ENCODE measurements at regions not wholly inside any gene's neighbourhood (a gene's known extent, or its start where the extent isn't known, plus 50 kb on each side); places are given as distances from the start of the nearest gene placed in this dataset.
A peak's percentile ranks its signal among the peaks of the same experiment; 100 is the strongest.

DNA sequence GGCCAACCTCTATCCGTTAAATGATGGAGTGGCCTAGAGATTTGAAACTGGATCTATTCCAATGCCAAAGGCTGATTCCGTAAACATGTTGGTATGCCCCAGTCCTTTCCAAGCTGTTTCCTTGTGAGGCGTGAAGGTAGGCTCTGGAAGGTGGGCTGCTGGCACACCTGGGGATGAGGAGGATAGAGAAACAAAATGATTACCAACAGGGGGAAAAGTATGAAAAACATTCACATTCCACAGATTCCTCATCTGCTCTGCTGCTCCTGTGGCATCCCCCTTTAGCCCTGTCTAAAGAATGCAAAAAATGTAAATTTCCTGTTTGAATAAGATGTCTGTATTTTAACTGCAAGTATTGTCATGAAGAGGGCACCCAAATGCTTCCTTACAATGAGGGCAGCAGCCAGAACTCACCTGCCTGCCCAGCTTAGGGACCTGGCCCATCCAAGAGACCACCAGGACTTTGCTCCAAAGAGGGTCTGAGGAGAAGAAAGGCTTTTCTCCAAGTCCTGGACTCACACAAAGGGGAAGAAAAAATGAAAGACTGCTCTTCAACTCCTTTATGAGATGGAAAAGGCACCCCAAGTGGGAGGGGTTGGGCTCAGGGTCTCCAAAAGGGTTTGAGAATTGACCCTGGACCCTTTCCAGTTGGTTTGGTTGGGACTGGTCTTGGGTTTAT lies 132.3 kb upstream of the PELI1 start:
- Histone ChIP-seq H3K4me2 (ENCODE audit: insufficient read depth in 1 of 2, low read depth in 2 of 2, low read length in 2 of 2) (peak overlapping the region; percentile 40 to 52), H3K79me1 (ENCODE audit: low read depth, low read length) (peaks cover 2% of the 10 kb centered on the region; the same call in 1 of the 2 replicates), H3K36me3 (ENCODE audit: control insufficient read depth in 2 of 4, insufficient read depth in 4 of 4, low read length in 3 of 4) (peaks cover 0 to 3% (median 1%) of the 10 kb centered on the region in 4 experiments; a peak in 2 of 8 replicates), H3K27ac (ENCODE audit: low read depth, low read length) (peak overlapping the region; percentile 27; the same call in 1 of the 2 replicates), H3K4me1 (replicated peaks in 1 of 4; ENCODE audit: control insufficient read depth in 3 of 4, insufficient read depth in 4 of 4, low read length in 3 of 4) (peaks cover 19 to 37% (median 35%) of the 10 kb centered on the region in 4 experiments), H3K18ac (ENCODE audit: extremely low read depth, low read length) (peak overlapping the region; percentile 63), H4K20me1 (replicated peaks in 1 of 2; ENCODE audit: control insufficient read depth in 1 of 2, insufficient read depth in 2 of 2, low read length in 2 of 2) (no peaks in the 10 kb centered on the region), H3K79me2 (ENCODE audit: control insufficient read depth in 1 of 2, insufficient read depth in 2 of 2, low read length in 2 of 2) (peaks cover 0 to 7% of the 10 kb centered on the region in 2 experiments; a peak in 2 of 4 replicates), H3K27me3 (replicated peaks in 1 of 4; ENCODE audit: control insufficient read depth in 3 of 4, extremely low read depth in 1 of 4, insufficient read depth in 3 of 4, low read length in 3 of 4) (no peaks in the 10 kb centered on the region), H2AFZ (ENCODE audit: low read length) (no peak overlapping the region), H3K23me2 (ENCODE audit: low read depth, low read length) (0 out of 2 replicates have a peak, but pooled peaks cover 2% of the 10 kb centered on the region), H4K5ac (ENCODE audit: insufficient read length, low read depth, low read length) (no peak overlapping the region), H3K9ac (replicated peaks in 1 of 4; ENCODE audit: extremely low read depth in 1 of 4, low read depth in 3 of 4, low read length in 3 of 4) (no peak overlapping the region), H3K4ac (replicated peaks; ENCODE audit: insufficient read length, low read depth, low read length) (no peak overlapping the region), H2BK5ac (ENCODE audit: low read depth, low read length) (peak overlapping the region; percentile 91; the same call in 1 of the 2 replicates), H4K91ac (replicated peaks; ENCODE audit: insufficient read length, low read length) (no peak overlapping the region), H2BK12ac (ENCODE audit: low read depth, low read length) (peak overlapping the region; percentile 98; the same call in 1 of the 2 replicates), H2BK20ac (ENCODE audit: low read length) (peak overlapping the region; percentile 99; the same call in 1 of the 2 replicates), H4K8ac (ENCODE audit: extremely low read depth, insufficient read depth, low read length) (peak overlapping the region; percentile 82; the same call in 1 of the 2 replicates), H3K14ac (ENCODE audit: insufficient read length) (no peak overlapping the region), H3K23ac (ENCODE audit: insufficient read length) (no peak overlapping the region), H3K56ac (replicated peaks; ENCODE audit: insufficient read length, low read depth, low read length) (no peak overlapping the region), H2BK15ac (ENCODE audit: low read length) (no peak overlapping the region), H2BK120ac (replicated peaks; ENCODE audit: low read depth, low read length) (no peak overlapping the region), H3K9me3 (ENCODE audit: insufficient read depth in 2 of 2, low read depth in 1 of 2, low read length in 1 of 2) (no peaks in the 10 kb centered on the region), H3K4me3 (ENCODE audit: extremely low read depth in 1 of 4, insufficient read depth in 2 of 4, low read depth in 3 of 4, low read length in 4 of 4) (peak overlapping the region in 1 of 4 experiments; percentile 32; a peak in 2 of 8 replicates), H2AK5ac (ENCODE audit: low read depth, low read length) (peak overlapping the region; percentile 99; the same call in 1 of the 2 replicates)
- ChIA-PET POLR2A (ENCODE audit: partially characterized antibody) (interaction anchor here (0.6 to 2.7 kb wide), 23 partner anchors 10 to 662 kb away, joined by 3 to 108 read pairs (median 4); partner anchors contain the start of gene AFTPH), CTCF (ENCODE audit: partially characterized antibody) (interaction anchor here (0.8 to 2.5 kb wide), 10 partner anchors 8 to 228 kb away, joined by 3 to 11 read pairs (median 4); no protein-coding TSS in a partner anchor)
- WGBS, 2 experiments (ENCODE audit: extremely low coverage in 1 of 2, insufficient coverage in 1 of 2, insufficient read length in 1 of 2, insufficient replicate concordance in 2 of 2, low coverage in 1 of 2, low lambda C conversion rate in 2 of 2, missing lambda C conversion rate in 1 of 2), result 18% methylated on average over 3 of the region's 3 CpGs; no CpG with 5 or more reads in 1 of the 2 experiments
- FAIRE-seq, result peak; percentile 96
- DNase-seq (ENCODE audit: low read depth in 1 of 2, low spot score in 2 of 2), result peak; percentile 76 to 87
- TF ChIP-seq POLR2AphosphoS5 (IDR thresholded peaks at IDR 0.05; ENCODE audit: low read depth, low read length), result no peak; the same call in none of the 2 replicates
- no peak for TF ChIP-seq KDM4A (IDR thresholded peaks at IDR 0.05; ENCODE audit: low read depth, low read length, severe bottlenecking)
- TF ChIP-seq TEAD4 (IDR thresholded peaks at IDR 0.05; ENCODE audit: low read depth, low read length), result peak; percentile 98
- 0 out of 4 replicates have a peak, but pooled peaks have one; percentile 6 to 28 for TF ChIP-seq SIN3A (conservative IDR thresholded peaks at IDR 0.05 in 1 of 2, IDR thresholded peaks at IDR 0.05 in 1 of 2; ENCODE audit: low read depth in 1 of 2, low read length in 2 of 2)
- TF ChIP-seq CEBPB (IDR thresholded peaks at IDR 0.05; ENCODE audit: low read depth, low read length), result no peak
- TF ChIP-seq HDAC6 (IDR thresholded peaks at IDR 0.05; ENCODE audit: low read depth, low read length), result no peak
- TF ChIP-seq TAF1 (IDR thresholded peaks at IDR 0.05; ENCODE audit: low read depth, low read length), result peak; percentile 1; the same call in 1 of the 2 replicates
- TF ChIP-seq ATF2 (IDR thresholded peaks at IDR 0.05; ENCODE audit: low read length), result no peak; the same call in 1 of the 2 replicates
- peak; percentile 62 for TF ChIP-seq SRF (IDR thresholded peaks at IDR 0.05; ENCODE audit: low read depth, low read length)
- TF ChIP-seq KDM5A (IDR thresholded peaks at IDR 0.05; ENCODE audit: low read length), result no peak

All from H1 (cell line).